Chondrocyte (in vitro differentiated cells): ENCODE measurements at regions not wholly inside any gene's neighbourhood (a gene's known extent, or its start where the extent isn't known, plus 50 kb on each side); places are given as distances from the start of the nearest gene placed in this dataset.

Experiments
- DNase-seq: peaks from one replicate; pipeline ENCODE4 v3.0.0; 2021; ENCODE audit warnings: mixed read lengths, low spot score
- H3K27ac Mint-ChIP-seq: one replicate; pipeline ENCODE4 v1.8.0; 2021; ENCODE audit warnings: mild to moderate bottlenecking, moderate library complexity, mixed read lengths; ENCODE audit not compliant: unreplicated experiment
- H3K27me3 Mint-ChIP-seq: 2 replicates; pipeline ENCODE4 v1.8.0; 2021; ENCODE audit warnings: low read depth, mixed read lengths
- H3K36me3 Mint-ChIP-seq: 2 replicates; pipeline ENCODE4 v1.8.0; 2021; ENCODE audit warnings: low read depth, mixed read lengths
- H3K4me1 Mint-ChIP-seq: 2 replicates; pipeline ENCODE4 v1.8.0; 2021; ENCODE audit warnings: low read depth, mild to moderate bottlenecking, mixed read lengths
- H3K4me3 Mint-ChIP-seq: one replicate; pipeline ENCODE4 v1.8.0; 2021; ENCODE audit warnings: mild to moderate bottlenecking, moderate library complexity, mixed read lengths; ENCODE audit not compliant: unreplicated experiment
- H3K9me3 Mint-ChIP-seq: 2 replicates; pipeline ENCODE4 v1.8.0; 2021; ENCODE audit warnings: low read depth, mixed read lengths
- CTCF ChIP-seq: fragments of 200-600 bp; sonication (generic); IDR thresholded peaks from 2 replicates; pipeline ENCODE4 v1.5.0; 2021; ENCODE audit warnings: antibody characterized with exemption, mild to moderate bottlenecking, moderate library complexity

GRCh38 chr3:124272605-124273151 is 280.8 kb upstream of the ROPN1 start:
- no peaks in the 10 kb centered on the region for H3K9me3 Mint-ChIP-seq
- no peak overlapping the region for H3K4me3 Mint-ChIP-seq
- no peaks in the 10 kb centered on the region for H3K27me3 Mint-ChIP-seq
- H3K27ac Mint-ChIP-seq = peak overlapping the region; percentile 84
- no peak for DNase-seq
- peaks cover 66% of the 10 kb centered on the region for H3K4me1 Mint-ChIP-seq
- no peaks in the 10 kb centered on the region for H3K36me3 Mint-ChIP-seq
- no peak for TF ChIP-seq CTCF

GRCh38 chr3:124273651-124274050 is 281.7 kb upstream of the ROPN1 start:
- Mint-ChIP-seq H3K9me3 (no peaks in the 10 kb centered on the region), H3K36me3 (no peaks in the 10 kb centered on the region), H3K27me3 (no peaks in the 10 kb centered on the region), H3K4me1 (peaks cover 73% of the 10 kb centered on the region), H3K4me3 (no peak overlapping the region), H3K27ac (peak overlapping the region; percentile 51)
- TF ChIP-seq CTCF = no peak
- no peak for DNase-seq

GRCh38 chr3:124274051-124274450 is 282.1 kb upstream of the ROPN1 start:
- Mint-ChIP-seq H3K27me3 (no peaks in the 10 kb centered on the region), H3K4me1 (peaks cover 73% of the 10 kb centered on the region), H3K36me3 (no peaks in the 10 kb centered on the region), H3K27ac (no peak overlapping the region), H3K9me3 (no peaks in the 10 kb centered on the region), H3K4me3 (no peak overlapping the region)
- no peak for TF ChIP-seq CTCF
- DNase-seq = no peak

- Mint-ChIP-seq H3K9me3 (no peaks in the 10 kb centered on the region), H3K36me3 (no peaks in the 10 kb centered on the region), H3K4me1 (peaks cover 81% of the 10 kb centered on the region), H3K4me3 (no peak overlapping the region), H3K27me3 (no peaks in the 10 kb centered on the region), H3K27ac (peak overlapping the region; percentile 67)
- no peak for DNase-seq
- no peak for TF ChIP-seq CTCF
Observed at GRCh38 chr3:124275412-124275811, 283.5 kb upstream of the ROPN1 start.

GRCh38 chr3:124276133-124276532 is 284.2 kb upstream of the ROPN1 start:
- no peaks in the 10 kb centered on the region for H3K36me3 Mint-ChIP-seq
- H3K27me3 Mint-ChIP-seq = no peaks in the 10 kb centered on the region
- H3K4me3 Mint-ChIP-seq = no peak overlapping the region
- H3K9me3 Mint-ChIP-seq = no peaks in the 10 kb centered on the region
- no peak for DNase-seq
- peak overlapping the region; percentile 95 for H3K27ac Mint-ChIP-seq
- peaks cover 80% of the 10 kb centered on the region for H3K4me1 Mint-ChIP-seq
- no peak for TF ChIP-seq CTCF
